GM12874 (cell line): ENCODE measurements at regions not wholly inside any gene's neighbourhood (a gene's known extent, or its start where the extent isn't known, plus 50 kb on each side); places are given as distances from the start of the nearest gene placed in this dataset.

Source experiments
- CTCF ChIP-seq: IDR thresholded peaks from 2 replicates; pipeline ENCODE4 v1.5.1; 2011; ENCODE audit warnings: low read depth, mild to moderate bottlenecking, control low read depth, low read length, moderate library complexity; ENCODE audit not compliant: insufficient read depth

- no peak for TF ChIP-seq CTCF
Observed at GRCh38 chr18:44465381-44465841, 215.3 kb upstream of the SETBP1 start.

- TF ChIP-seq CTCF, result no peak
Observed at GRCh38 chr18:44466997-44467396, 213.7 kb upstream of the SETBP1 start.

- no peak for TF ChIP-seq CTCF
Observed at GRCh38 chr18:44467718-44468117, 213.0 kb upstream of the SETBP1 start.

GRCh38 chr18:44473394-44474066, 207.2 kb upstream of the SETBP1 start:
- TF ChIP-seq CTCF, result no peak

GRCh38 chr18:44474067-44474411, 206.6 kb upstream of the SETBP1 start:
- no peak for TF ChIP-seq CTCF

GRCh38 chr18:44474591-44474990, 206.1 kb upstream of the SETBP1 start:
- no peak for TF ChIP-seq CTCF

GRCh38 chr18:44482761-44483160, 197.9 kb upstream of the SETBP1 start:
- no peak for TF ChIP-seq CTCF
